NT2/D1 (cell line): ENCODE measurements at regions not wholly inside any gene's neighbourhood (a gene's known extent, or its start where the extent isn't known, plus 50 kb on each side); places are given as distances from the start of the nearest gene placed in this dataset.
"Not testable (repeated sequence)": the region's sequence is repeated elsewhere in the genome, so short reads cannot be mapped to it uniquely, and the experiment has no call there.

Source experiments
- DNase-seq: peaks from one replicate; pipeline ENCODE4 v3.0.0-alpha.2; 2011; ENCODE audit warnings: low read depth, low spot score
- H3K27me3 ChIP-seq: 2 replicates; pipeline ENCODE4 v1.6.0; 2011; ENCODE audit warnings: mild to moderate bottlenecking; ENCODE audit not compliant: insufficient read length, insufficient read depth
- H3K36me3 ChIP-seq: 2 replicates; pipeline ENCODE4 v1.6.1; 2011; ENCODE audit warnings: mild to moderate bottlenecking, low read length, mixed read lengths; ENCODE audit not compliant: insufficient read depth, insufficient read length
- H3K4me1 ChIP-seq: 2 replicates; pipeline ENCODE4 v1.5.1; 2011; ENCODE audit not compliant: insufficient read depth, insufficient read length
- H3K4me3 ChIP-seq: 2 replicates; pipeline ENCODE4 v1.5.1; 2011; ENCODE audit warnings: low read depth; ENCODE audit not compliant: insufficient read length
- H3K9ac ChIP-seq: 2 replicates; pipeline ENCODE4 v1.6.0; 2011; ENCODE audit warnings: low read depth; ENCODE audit not compliant: insufficient read length
- H3K9me3 ChIP-seq: 2 replicates; pipeline ENCODE4 v1.5.1; 2011; ENCODE audit warnings: mild to moderate bottlenecking, low read length; ENCODE audit not compliant: insufficient read depth
- SUZ12 ChIP-seq: IDR thresholded peaks from 2 replicates; pipeline ENCODE4 v1.6.1; 2011; ENCODE audit not compliant: insufficient read length, insufficient read depth; ENCODE audit errors: extremely low read depth
- YY1 ChIP-seq: IDR thresholded peaks from 2 replicates; pipeline ENCODE4 v1.6.1; 2011; ENCODE audit not compliant: insufficient read length, insufficient read depth
- ZNF274 ChIP-seq: IDR thresholded peaks from 2 replicates; pipeline ENCODE4 v1.6.1; 2011; ENCODE audit warnings: mild to moderate bottlenecking, low read depth, low read length

DNA sequence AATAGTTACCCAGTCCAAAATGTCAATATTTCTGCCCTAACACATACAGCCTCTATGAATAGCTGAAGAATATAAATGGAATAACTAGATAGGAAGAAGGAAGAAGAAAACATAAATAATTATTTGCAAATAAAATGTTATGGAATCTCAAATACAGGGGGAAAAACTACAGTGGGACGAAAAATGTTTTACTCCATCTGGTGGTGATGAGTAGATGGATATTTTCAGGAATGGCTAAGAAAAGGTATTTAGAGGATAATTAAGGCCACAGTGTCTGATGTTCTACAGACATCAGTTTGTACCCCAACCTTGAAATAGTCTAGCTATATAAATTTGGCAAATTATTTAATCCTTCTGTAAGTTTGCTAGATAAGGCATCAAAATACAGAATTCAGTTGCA lies 178.1 kb upstream of the FSHR start:
- no peaks in the 10 kb centered on the region for H3K27me3 ChIP-seq
- H3K9ac ChIP-seq = no peak overlapping the region
- H3K36me3 ChIP-seq = no peaks in the 10 kb centered on the region
- no peaks in the 10 kb centered on the region for H3K4me1 ChIP-seq
- H3K4me3 ChIP-seq = no peak overlapping the region
- DNase-seq = no peak
- no peaks in the 10 kb centered on the region for H3K9me3 ChIP-seq
- TF ChIP-seq SUZ12 (no peak), YY1 (no peak), ZNF274 (no peak)

DNA sequence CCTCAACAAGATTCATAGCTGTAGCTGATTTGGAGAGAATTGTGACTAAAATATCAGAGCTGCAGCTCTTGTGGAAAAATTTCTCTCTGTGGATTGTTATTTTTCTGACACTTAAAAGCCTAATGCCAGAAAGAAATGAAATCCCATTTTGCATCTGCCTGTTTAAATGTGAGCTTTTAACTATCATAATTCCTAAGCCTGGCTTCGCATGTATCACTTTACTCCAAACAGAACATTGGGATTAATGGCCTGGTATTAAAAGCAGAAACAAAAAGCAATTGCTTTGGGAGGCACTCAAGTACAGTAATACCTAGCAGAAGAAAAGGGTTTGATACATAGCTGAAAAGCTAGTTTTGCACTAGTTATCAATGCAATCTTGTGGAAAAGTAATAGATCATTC lies 164.2 kb upstream of the FSHR start:
- Histone ChIP-seq H3K27me3 (no peaks in the 10 kb centered on the region), H3K4me1 (no peaks in the 10 kb centered on the region), H3K9ac (no peak overlapping the region), H3K4me3 (no peak overlapping the region), H3K9me3 (no peaks in the 10 kb centered on the region), H3K36me3 (no peaks in the 10 kb centered on the region)
- TF ChIP-seq YY1 (no peak), SUZ12 (no peak), ZNF274 (no peak)
- DNase-seq = no peak

DNA sequence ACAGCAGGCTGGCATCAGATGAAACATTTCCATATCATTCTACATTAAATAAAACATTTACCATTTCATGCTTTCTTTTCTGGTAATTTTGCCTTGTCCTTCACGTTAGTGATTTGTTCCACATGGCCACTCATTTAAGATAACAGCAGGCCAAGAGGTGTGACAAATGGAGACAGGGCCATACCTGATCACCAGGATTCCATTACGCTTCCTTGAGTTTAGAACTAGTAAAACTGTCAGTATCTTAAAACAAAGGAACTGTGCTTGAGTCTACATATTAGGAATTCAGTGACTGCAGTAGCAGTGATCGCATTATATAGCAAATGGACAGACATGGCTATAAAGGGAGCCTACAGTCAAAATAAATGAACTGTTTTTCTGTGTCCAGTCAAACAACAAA lies 155.1 kb upstream of the FSHR start:
- Histone ChIP-seq H3K36me3 (no peaks in the 10 kb centered on the region), H3K9ac (no peak overlapping the region), H3K4me3 (no peak overlapping the region), H3K27me3 (no peaks in the 10 kb centered on the region), H3K4me1 (no peaks in the 10 kb centered on the region), H3K9me3 (no peaks in the 10 kb centered on the region)
- DNase-seq = no peak
- TF ChIP-seq ZNF274 = no peak
- TF ChIP-seq SUZ12 = no peak
- no peak for TF ChIP-seq YY1

DNA sequence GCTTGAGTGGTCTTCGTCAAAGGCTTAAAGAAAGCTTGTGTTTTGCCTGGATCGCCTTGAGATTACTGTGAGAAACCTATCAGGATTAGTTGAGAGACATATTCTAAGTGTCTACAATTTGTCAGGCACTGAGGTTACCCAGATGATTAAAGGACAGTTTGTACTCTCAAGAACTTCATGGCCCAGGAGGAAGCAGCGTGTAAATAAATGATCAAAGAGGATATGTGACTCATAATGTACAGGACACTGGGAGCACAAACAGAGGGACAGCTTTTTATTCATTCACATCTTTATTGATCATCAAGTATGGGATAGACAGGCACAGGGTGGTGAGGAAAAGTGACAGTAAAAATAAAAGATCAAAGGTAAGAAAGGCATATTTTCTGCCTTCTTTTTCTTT lies 152.6 kb upstream of the FSHR start:
- H3K9ac ChIP-seq = no peak overlapping the region
- H3K36me3 ChIP-seq = no peaks in the 10 kb centered on the region
- H3K4me1 ChIP-seq = no peaks in the 10 kb centered on the region
- DNase-seq = no peak
- no peaks in the 10 kb centered on the region for H3K9me3 ChIP-seq
- TF ChIP-seq YY1 (no peak), ZNF274 (no peak), SUZ12 (no peak)
- H3K27me3 ChIP-seq = no peaks in the 10 kb centered on the region
- no peak overlapping the region for H3K4me3 ChIP-seq

DNA sequence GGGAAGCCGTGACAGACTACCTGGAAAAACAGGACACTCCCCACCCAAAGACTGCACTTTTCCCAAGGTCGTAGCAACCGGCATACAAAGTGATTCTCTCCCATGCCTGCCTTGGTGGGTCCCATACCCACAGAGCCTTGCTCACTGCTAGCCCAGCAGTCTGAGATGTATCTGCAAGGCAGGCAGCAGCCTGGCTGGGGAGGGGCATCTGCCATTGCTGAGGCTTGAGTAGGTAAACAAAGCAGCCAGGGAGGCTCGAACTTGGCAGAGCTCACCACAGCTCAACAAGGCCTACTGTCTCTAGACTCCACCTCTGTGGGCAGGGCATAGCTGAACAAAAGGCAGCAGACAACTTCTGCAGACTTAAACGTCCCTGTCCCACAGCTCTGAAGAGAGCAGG lies 144.4 kb upstream of the FSHR start:
- H3K27me3 ChIP-seq, DNase-seq, H3K4me1 ChIP-seq: not testable (repeated sequence)

DNA sequence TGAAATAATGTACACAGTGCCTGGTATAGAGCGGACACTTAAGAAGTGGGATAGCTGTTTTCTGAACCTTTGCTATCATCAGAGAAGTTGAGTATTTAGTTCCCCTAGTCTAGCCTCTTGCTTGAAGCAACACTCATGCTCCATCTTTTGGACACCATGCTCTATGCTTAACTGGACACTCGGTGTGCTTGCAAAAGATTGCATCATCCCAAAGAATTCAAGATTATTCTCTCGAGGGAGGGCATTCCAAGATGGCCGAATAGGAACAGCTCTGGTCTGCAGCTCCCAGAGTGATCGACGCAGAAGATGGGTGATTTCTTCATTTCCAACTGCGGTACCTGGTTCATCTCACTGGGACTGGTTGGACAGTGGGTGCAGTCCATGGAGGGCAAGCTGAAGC lies 143.9 kb upstream of the FSHR start:
- TF ChIP-seq YY1 (no peak), ZNF274 (no peak), SUZ12 (no peak)
- Histone ChIP-seq H3K36me3 (no peaks in the 10 kb centered on the region), H3K4me1 (no peaks in the 10 kb centered on the region), H3K9me3 (no peaks in the 10 kb centered on the region), H3K4me3 (no peak overlapping the region), H3K9ac (no peak overlapping the region), H3K27me3 (no peaks in the 10 kb centered on the region)
- no peak for DNase-seq

More for the DNA sequence above, 144.4 kb upstream of the FSHR start:
- H3K9ac ChIP-seq, H3K4me3 ChIP-seq, H3K36me3 ChIP-seq, H3K9me3 ChIP-seq: not testable (repeated sequence)

DNA sequence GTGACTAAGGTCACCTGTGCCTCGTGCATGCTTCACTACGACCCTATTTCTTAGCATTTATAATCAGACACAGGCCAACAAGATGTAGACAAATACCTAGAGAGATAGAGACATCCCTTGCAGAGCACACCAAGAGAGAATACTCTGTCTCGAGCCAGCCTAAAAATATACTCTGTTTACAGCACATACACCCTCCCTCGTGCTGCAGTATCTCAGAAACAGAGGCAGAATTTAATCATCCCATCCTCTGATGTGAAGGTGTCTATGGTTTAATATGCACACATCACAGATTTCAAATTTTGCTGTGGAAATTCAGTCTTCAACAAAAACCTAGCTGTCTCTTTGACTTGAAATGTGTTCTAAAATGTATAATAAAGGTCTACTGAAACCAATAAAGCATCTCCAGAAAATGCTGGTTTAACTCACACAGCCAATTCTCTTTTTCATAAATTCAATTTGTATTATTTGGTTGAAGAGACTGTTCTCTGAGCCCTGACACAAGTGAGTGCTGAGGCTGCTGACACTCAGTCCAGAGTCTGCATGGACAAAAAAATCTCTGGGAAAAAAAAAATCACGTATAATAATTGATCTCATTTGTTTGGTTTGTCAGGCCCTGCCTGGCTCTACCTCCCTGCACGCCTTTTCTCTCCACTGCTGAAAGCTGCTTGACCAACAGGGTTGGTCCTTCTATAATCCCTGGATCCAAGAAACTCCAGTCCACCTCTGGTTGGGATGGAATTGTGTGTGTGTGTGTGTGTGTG lies 142.0 kb upstream of the FSHR start:
- DNase-seq = no peak
- H3K9ac ChIP-seq = no peak overlapping the region
- H3K27me3 ChIP-seq = no peaks in the 10 kb centered on the region
- no peaks in the 10 kb centered on the region for H3K36me3 ChIP-seq
- TF ChIP-seq YY1 (no peak), SUZ12 (no peak), ZNF274 (no peak)
- no peaks in the 10 kb centered on the region for H3K4me1 ChIP-seq
- H3K4me3 ChIP-seq = no peak overlapping the region
- no peaks in the 10 kb centered on the region for H3K9me3 ChIP-seq

DNA sequence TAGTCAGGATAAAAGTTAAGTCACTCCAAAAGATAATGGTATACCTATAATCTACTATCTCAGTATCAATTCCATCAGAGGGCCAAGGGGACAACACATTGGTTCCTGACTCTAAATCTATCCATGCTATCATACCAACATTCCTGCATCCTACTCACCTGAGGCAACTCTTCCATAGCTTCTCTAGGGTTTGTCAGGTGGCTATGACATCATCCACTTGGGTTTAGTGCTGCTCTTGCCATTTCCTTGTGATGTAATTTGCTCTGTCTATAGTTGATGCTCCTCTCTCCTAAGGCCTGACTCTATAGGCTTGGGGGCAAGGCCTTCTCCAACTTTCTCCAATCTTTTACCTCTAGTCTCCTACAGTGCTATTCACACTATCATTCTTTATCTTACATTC lies 139.9 kb upstream of the FSHR start:
- no peak for TF ChIP-seq ZNF274
- no peak for TF ChIP-seq SUZ12
- no peak for TF ChIP-seq YY1
- Histone ChIP-seq H3K4me1 (no peaks in the 10 kb centered on the region), H3K9me3 (no peaks in the 10 kb centered on the region), H3K36me3 (no peaks in the 10 kb centered on the region), H3K4me3 (no peak overlapping the region), H3K27me3 (no peaks in the 10 kb centered on the region), H3K9ac (no peak overlapping the region)
- no peak for DNase-seq
